ENCODE measurements at regions not wholly inside any gene's neighbourhood (a gene's known extent, or its start where the extent isn't known, plus 50 kb on each side); places are given as distances from the start of the nearest gene placed in this dataset.

DNA sequence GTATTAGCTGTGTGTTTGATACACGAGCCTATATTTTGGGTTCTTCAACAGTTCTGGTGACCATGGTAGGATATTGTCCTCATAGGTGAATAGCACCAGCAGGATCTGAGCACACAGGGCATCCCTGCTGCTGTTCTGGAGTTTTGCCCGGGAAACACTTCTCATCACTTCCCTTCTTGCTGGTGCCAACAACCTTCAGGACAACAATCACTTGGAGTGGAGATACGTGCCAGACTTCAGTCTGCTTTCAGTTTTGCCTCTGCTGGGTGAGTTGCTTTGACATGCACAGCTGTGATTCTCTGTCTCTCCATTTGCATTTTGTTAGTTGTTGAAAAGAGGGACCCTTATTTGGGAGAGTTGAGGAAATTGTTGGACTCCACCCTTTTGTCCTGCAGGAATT lies 1347.2 kb upstream of the DDX18 start:
- no peak for TF ChIP-seq SUZ12 (IDR thresholded peaks at IDR 0.05; ENCODE audit: extremely low read depth, insufficient read depth, insufficient read length)
- TF ChIP-seq YY1 (IDR thresholded peaks at IDR 0.05; ENCODE audit: insufficient read depth, insufficient read length), result no peak
